ENCODE measurements at regions not wholly inside any gene's neighbourhood (a gene's known extent, or its start where the extent isn't known, plus 50 kb on each side); places are given as distances from the start of the nearest gene placed in this dataset.
"Not testable (repeated sequence)": the region's sequence is repeated elsewhere in the genome, so short reads cannot be mapped to it uniquely, and the experiment has no call there.

GRCh38 chrX:78844218-78844617, 96.7 kb downstream of the LPAR4 start:
- not testable (repeated sequence) for TF ChIP-seq CTCF (IDR thresholded peaks at IDR 0.05; ENCODE audit: low read depth, low read length); POLR2A (IDR thresholded peaks at IDR 0.05; ENCODE audit: extremely low read depth, insufficient read length); MYC (IDR thresholded peaks at IDR 0.05; ENCODE audit: low read depth, low read length)

Data from NB4 (cell line).